Left cardiac atrium (tissue), 4 donors: ENCODE measurements at regions not wholly inside any gene's neighbourhood (a gene's known extent, or its start where the extent isn't known, plus 50 kb on each side); places are given as distances from the start of the nearest gene placed in this dataset.

Experiments
- ATAC-seq, 2 donors: fragments of 200-7000 bp; cut with Tn5 transposase; one replicate each; pipeline ENCODE4 v1.9.1; 2020; ENCODE audit warnings: mild to moderate bottlenecking in 2 of 2, moderate library complexity in 2 of 2
- DNase-seq: peaks from one replicate; pipeline ENCODE4 v3.0.0-alpha.2; 2020
- intact Hi-C, 2 donors: fragments of 100-400 bp; cut with DNase I; formaldehyde crosslinking; loops; one replicate each; pipeline versions ENCODE4 v1.14.1 to v1.15.1; 2022 to 2023
- donor health status: DM: no; HTN: yes; CAD: no.
- donor health status: DM: no; HTN: yes; CAD: no; lungs with severe emphysema.
- donor health status: DM: yes; HTN: yes; CAD: no.
- donor health status: Dilated cardiomyopathy.

GRCh38 chr9:107935931-107936330 lies 446.4 kb upstream of the KLF4 start:
- intact Hi-C loops, result no loop called here
- DNase-seq (no peak), ATAC-seq (no peak)

GRCh38 chr9:107933516-107933915 lies 443.9 kb upstream of the KLF4 start:
- intact Hi-C loops, result no loop called here
- no peak for ATAC-seq
- no peak for DNase-seq

- intact Hi-C loops, result no loop called here
- no peak for DNase-seq
- no peak for ATAC-seq
Observed at GRCh38 chr9:107933097-107933496, 443.5 kb upstream of the KLF4 start.

- DNase-seq, result no peak
- ATAC-seq, result no peak
- intact Hi-C loops, result no loop called here
Observed at GRCh38 chr9:107932601-107933000, 443.0 kb upstream of the KLF4 start.

GRCh38 chr9:107932046-107932445 lies 442.5 kb upstream of the KLF4 start:
- intact Hi-C loops, result no loop called here
- DNase-seq, result no peak
- ATAC-seq, result no peak

GRCh38 chr9:107931071-107931715 lies 441.6 kb upstream of the KLF4 start:
- intact Hi-C loops, result no loop called here
- DNase-seq (no peak), ATAC-seq (no peak)

GRCh38 chr9:107929443-107929842 lies 439.9 kb upstream of the KLF4 start:
- intact Hi-C loops, result no loop called here
- DNase-seq (peak; percentile 57), ATAC-seq (peak; percentile 50 to 56)

- no peak for ATAC-seq
- DNase-seq, result no peak
- intact Hi-C loops, result no loop called here
Observed at GRCh38 chr9:107928701-107929371, 439.3 kb upstream of the KLF4 start.

- intact Hi-C loops, result no loop called here
- DNase-seq (no peak), ATAC-seq (no peak)
Observed at GRCh38 chr9:107927276-107927675, 437.7 kb upstream of the KLF4 start.

GRCh38 chr9:107925749-107926297 lies 436.3 kb upstream of the KLF4 start:
- DNase-seq (no peak), ATAC-seq (no peak)
- intact Hi-C loops, result no loop called here

- ATAC-seq, result no peak
- intact Hi-C loops, result no loop called here
- no peak for DNase-seq
Observed at GRCh38 chr9:107922260-107922659, 432.7 kb upstream of the KLF4 start.

GRCh38 chr9:107919263-107919662 lies 429.7 kb upstream of the KLF4 start:
- ATAC-seq (peak; percentile 42 to 67), DNase-seq (no peak)
- intact Hi-C loops, result no loop called here

GRCh38 chr9:107918749-107919148 lies 429.2 kb upstream of the KLF4 start:
- no peak for DNase-seq
- intact Hi-C loops, result no loop called here
- ATAC-seq, result no peak

- DNase-seq (no peak), ATAC-seq (no peak)
- intact Hi-C loops, result no loop called here
Observed at GRCh38 chr9:107914151-107914550, 424.6 kb upstream of the KLF4 start.

- intact Hi-C loops, result no loop called here
- no peak for ATAC-seq
- DNase-seq, result no peak
Observed at GRCh38 chr9:107907715-107908114, 418.1 kb upstream of the KLF4 start.

- DNase-seq, result no peak
- peak in 1 of 2 donors; percentile 39 for ATAC-seq
- intact Hi-C loops, result no loop called here
Observed at GRCh38 chr9:107907255-107907654, 417.7 kb upstream of the KLF4 start.

GRCh38 chr9:107906074-107906473 lies 416.5 kb upstream of the KLF4 start:
- ATAC-seq (no peak), DNase-seq (no peak)
- intact Hi-C loops, result no loop called here

- intact Hi-C loops, result no loop called here
- DNase-seq (no peak), ATAC-seq (peak; percentile 54 to 61)
Observed at GRCh38 chr9:107905308-107906020, 415.9 kb upstream of the KLF4 start.

GRCh38 chr9:107899961-107900330 lies 410.4 kb upstream of the KLF4 start:
- intact Hi-C loops, result no loop called here
- DNase-seq (no peak), ATAC-seq (no peak)

GRCh38 chr9:107898761-107899160 lies 409.2 kb upstream of the KLF4 start:
- intact Hi-C loops, result no loop called here
- ATAC-seq, result no peak

More at GRCh38 chr9:107898761-107899160, 409.2 kb upstream of the KLF4 start:
- DNase-seq, result no peak
